Endometrial microvascular endothelial cells (primary cell): ENCODE measurements at regions not wholly inside any gene's neighbourhood (a gene's known extent, or its start where the extent isn't known, plus 50 kb on each side); places are given as distances from the start of the nearest gene placed in this dataset.

Source experiments
- in situ Hi-C: cut with HindIII; loops from 2 replicates; pipeline ENCODE4 v1.10.0; 2017; ENCODE audit warnings: low sequenced_read_pairs, low pct_unique_long_range_greater_than_20kb; ENCODE audit errors: inconsistent ontology term

- in situ Hi-C loops = no loop called here
These were observed 146.9 kb upstream of the IL12A start for GRCh38 chr3:159841766-159842165.

GRCh38 chr3:159843840-159844730 lies 144.6 kb upstream of the IL12A start:
- in situ Hi-C loops = no loop called here

- in situ Hi-C loops = no loop called here
These were observed 143.8 kb upstream of the IL12A start for GRCh38 chr3:159844801-159845261.

GRCh38 chr3:159845737-159846136 lies 142.9 kb upstream of the IL12A start:
- in situ Hi-C loops = no loop called here

GRCh38 chr3:159846255-159846654 lies 142.4 kb upstream of the IL12A start:
- in situ Hi-C loops = no loop called here

GRCh38 chr3:159848348-159849118 lies 140.1 kb upstream of the IL12A start:
- in situ Hi-C loops = no loop called here

- in situ Hi-C loops = no loop called here
These were observed 138.2 kb upstream of the IL12A start for GRCh38 chr3:159850481-159850880.

GRCh38 chr3:159852266-159852665 lies 136.4 kb upstream of the IL12A start:
- in situ Hi-C loops = no loop called here

GRCh38 chr3:159852821-159853505 lies 135.7 kb upstream of the IL12A start:
- in situ Hi-C loops = no loop called here

- in situ Hi-C loops = no loop called here
These were observed 135.2 kb upstream of the IL12A start for GRCh38 chr3:159853506-159853864.

GRCh38 chr3:159854500-159855124 lies 134.0 kb upstream of the IL12A start:
- in situ Hi-C loops = no loop called here

GRCh38 chr3:159855599-159856346 lies 132.9 kb upstream of the IL12A start:
- in situ Hi-C loops = no loop called here

- in situ Hi-C loops = no loop called here
These were observed 132.0 kb upstream of the IL12A start for GRCh38 chr3:159856590-159857104.

- in situ Hi-C loops = no loop called here
These were observed 130.8 kb upstream of the IL12A start for GRCh38 chr3:159857840-159858239.

GRCh38 chr3:159858650-159859049 lies 130.0 kb upstream of the IL12A start:
- in situ Hi-C loops = no loop called here

GRCh38 chr3:159859424-159859823 lies 129.2 kb upstream of the IL12A start:
- in situ Hi-C loops = no loop called here

GRCh38 chr3:159859836-159860235 lies 128.8 kb upstream of the IL12A start:
- in situ Hi-C loops = no loop called here
